WTC11 (cell line): ENCODE measurements at regions not wholly inside any gene's neighbourhood (a gene's known extent, or its start where the extent isn't known, plus 50 kb on each side); places are given as distances from the start of the nearest gene placed in this dataset.

Experiments used
- ARID4B ChIP-seq: sonication (generic); formaldehyde crosslinking; IDR thresholded peaks from 2 replicates; pipeline ENCODE4 v1.8.0; 2023; ENCODE audit warnings: missing genetic modification reagents, mild to moderate bottlenecking, borderline replicate concordance
- CTCF ChIP-seq: fragments of 200-600 bp; IDR thresholded peaks from 2 replicates; pipeline ENCODE4 v1.8.0; 2022; ENCODE audit warnings: antibody characterized with exemption
- PREB ChIP-seq: sonication (generic); formaldehyde crosslinking; IDR thresholded peaks from 2 replicates; pipeline ENCODE4 v1.8.1; 2022; ENCODE audit warnings: mild to moderate bottlenecking, missing genetic modification reagents, moderate library complexity, borderline replicate concordance
- ZNF219 ChIP-seq: sonication (generic); formaldehyde crosslinking; IDR thresholded peaks from 2 replicates; pipeline ENCODE4 v1.8.0; 2023; ENCODE audit warnings: missing genetic modification reagents, mild to moderate bottlenecking, borderline replicate concordance
- ZNF263 ChIP-seq: sonication (generic); formaldehyde crosslinking; IDR thresholded peaks from 2 replicates; pipeline ENCODE4 v1.8.1; 2022; ENCODE audit warnings: low read depth, mild to moderate bottlenecking, moderate library complexity, missing genetic modification reagents
- ZNF671 ChIP-seq: fragments of 250-450 bp; sonication (Bioruptor Pico); IDR thresholded peaks from 2 replicates; pipeline ENCODE4 v1.8.0; 2021; ENCODE audit warnings: mild to moderate bottlenecking
- TF ChIP-seq, protein P1 (sequence below): sonication (generic); formaldehyde crosslinking; IDR thresholded peaks from 2 replicates; pipeline ENCODE4 v1.8.0; 2023; ENCODE audit warnings: mild to moderate bottlenecking, missing genetic modification reagents
- TF ChIP-seq, protein P2 (sequence below): sonication (generic); formaldehyde crosslinking; conservative IDR thresholded peaks from 2 replicates; pipeline ENCODE4 v1.8.1; 2023; ENCODE audit warnings: mild to moderate bottlenecking, low read depth, missing genetic modification reagents, moderate library complexity
- TF ChIP-seq, protein P3 (sequence below): fragments of 250-450 bp; sonication (Bioruptor Pico); conservative IDR thresholded peaks from 2 replicates; pipeline ENCODE4 v1.9.0; 2021; ENCODE audit warnings: mild to moderate bottlenecking

GRCh38 chr22:48210198-48210580 is 1447.7 kb downstream of the TBC1D22A start (continued):
- TF ChIP-seq ARID4B (CRISPR knock-in tag) = no peak
- no peak for TF ChIP-seq ZNF671 (CRISPR knock-in tag)
- TF ChIP-seq, protein P1, sequence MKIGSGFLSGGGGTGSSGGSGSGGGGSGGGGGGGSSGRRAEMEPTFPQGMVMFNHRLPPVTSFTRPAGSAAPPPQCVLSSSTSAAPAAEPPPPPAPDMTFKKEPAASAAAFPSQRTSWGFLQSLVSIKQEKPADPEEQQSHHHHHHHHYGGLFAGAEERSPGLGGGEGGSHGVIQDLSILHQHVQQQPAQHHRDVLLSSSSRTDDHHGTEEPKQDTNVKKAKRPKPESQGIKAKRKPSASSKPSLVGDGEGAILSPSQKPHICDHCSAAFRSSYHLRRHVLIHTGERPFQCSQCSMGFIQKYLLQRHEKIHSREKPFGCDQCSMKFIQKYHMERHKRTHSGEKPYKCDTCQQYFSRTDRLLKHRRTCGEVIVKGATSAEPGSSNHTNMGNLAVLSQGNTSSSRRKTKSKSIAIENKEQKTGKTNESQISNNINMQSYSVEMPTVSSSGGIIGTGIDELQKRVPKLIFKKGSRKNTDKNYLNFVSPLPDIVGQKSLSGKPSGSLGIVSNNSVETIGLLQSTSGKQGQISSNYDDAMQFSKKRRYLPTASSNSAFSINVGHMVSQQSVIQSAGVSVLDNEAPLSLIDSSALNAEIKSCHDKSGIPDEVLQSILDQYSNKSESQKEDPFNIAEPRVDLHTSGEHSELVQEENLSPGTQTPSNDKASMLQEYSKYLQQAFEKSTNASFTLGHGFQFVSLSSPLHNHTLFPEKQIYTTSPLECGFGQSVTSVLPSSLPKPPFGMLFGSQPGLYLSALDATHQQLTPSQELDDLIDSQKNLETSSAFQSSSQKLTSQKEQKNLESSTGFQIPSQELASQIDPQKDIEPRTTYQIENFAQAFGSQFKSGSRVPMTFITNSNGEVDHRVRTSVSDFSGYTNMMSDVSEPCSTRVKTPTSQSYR = no peak
- TF ChIP-seq, protein P2, sequence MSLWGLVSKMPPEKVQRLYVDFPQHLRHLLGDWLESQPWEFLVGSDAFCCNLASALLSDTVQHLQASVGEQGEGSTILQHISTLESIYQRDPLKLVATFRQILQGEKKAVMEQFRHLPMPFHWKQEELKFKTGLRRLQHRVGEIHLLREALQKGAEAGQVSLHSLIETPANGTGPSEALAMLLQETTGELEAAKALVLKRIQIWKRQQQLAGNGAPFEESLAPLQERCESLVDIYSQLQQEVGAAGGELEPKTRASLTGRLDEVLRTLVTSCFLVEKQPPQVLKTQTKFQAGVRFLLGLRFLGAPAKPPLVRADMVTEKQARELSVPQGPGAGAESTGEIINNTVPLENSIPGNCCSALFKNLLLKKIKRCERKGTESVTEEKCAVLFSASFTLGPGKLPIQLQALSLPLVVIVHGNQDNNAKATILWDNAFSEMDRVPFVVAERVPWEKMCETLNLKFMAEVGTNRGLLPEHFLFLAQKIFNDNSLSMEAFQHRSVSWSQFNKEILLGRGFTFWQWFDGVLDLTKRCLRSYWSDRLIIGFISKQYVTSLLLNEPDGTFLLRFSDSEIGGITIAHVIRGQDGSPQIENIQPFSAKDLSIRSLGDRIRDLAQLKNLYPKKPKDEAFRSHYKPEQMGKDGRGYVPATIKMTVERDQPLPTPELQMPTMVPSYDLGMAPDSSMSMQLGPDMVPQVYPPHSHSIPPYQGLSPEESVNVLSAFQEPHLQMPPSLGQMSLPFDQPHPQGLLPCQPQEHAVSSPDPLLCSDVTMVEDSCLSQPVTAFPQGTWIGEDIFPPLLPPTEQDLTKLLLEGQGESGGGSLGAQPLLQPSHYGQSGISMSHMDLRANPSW (CRISPR knock-in tag) = no peak
- TF ChIP-seq, protein P3, sequence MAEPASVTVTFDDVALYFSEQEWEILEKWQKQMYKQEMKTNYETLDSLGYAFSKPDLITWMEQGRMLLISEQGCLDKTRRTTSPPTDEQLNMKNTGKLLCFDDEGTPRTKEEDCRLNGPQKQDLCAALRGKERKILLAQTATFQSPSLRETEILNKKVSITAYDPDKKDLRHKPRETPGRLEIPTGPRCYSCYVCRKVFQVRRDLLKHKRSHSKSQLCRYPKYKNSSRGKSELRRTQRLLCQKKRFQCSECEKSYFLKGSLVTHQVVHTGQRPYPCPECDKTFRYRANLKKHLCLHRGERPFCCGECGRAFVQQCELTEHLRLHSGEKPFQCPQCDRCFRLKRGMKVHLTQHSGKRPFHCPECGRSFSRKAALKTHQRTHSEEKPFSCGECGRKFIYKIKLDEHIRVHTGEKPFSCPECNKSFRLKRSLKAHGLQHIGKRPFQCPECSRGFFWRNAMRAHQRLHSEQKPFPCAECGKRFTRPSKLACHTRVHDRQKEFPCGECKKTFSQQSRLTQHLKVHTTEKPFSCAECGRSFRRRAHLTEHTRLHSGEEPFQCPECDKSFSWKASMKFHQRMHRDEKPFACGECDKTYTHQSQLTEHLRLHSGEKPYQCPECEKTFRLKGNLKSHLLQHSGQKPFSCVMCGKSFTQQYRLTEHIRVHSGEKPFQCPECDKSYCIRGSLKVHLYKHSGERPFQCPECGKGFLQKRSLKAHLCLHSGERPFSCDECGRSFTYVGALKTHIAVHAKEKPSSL (CRISPR knock-in tag) = no peak
- TF ChIP-seq ZNF263 = no peak
- TF ChIP-seq PREB (CRISPR knock-in tag) = no peak
- TF ChIP-seq ZNF219 (CRISPR knock-in tag) = no peak
- no peak for TF ChIP-seq CTCF
